ENCODE measurements at regions not wholly inside any gene's neighbourhood (a gene's known extent, or its start where the extent isn't known, plus 50 kb on each side); places are given as distances from the start of the nearest gene placed in this dataset.
A peak's percentile ranks its signal among the peaks of the same experiment; 100 is the strongest.

GRCh38 chr6:156280065-156280464 is 497.1 kb upstream of the ARID1B start:
- no peaks in the 10 kb centered on the region for H3K9me3 ChIP-seq (ENCODE audit: control insufficient read depth in 4 of 4, insufficient read depth in 3 of 4, low read length in 3 of 4)
- ATAC-seq (ENCODE audit: insufficient read depth, low FRiP score) = no peak
- DNase-seq = peak in 2 of 3 donors; percentile 24 to 65
- no peaks in the 10 kb centered on the region for H3K27me3 ChIP-seq (ENCODE audit: control insufficient read depth in 3 of 3, insufficient read depth in 3 of 3, low read length in 2 of 3)
- H3K36me3 ChIP-seq (ENCODE audit: control insufficient read depth in 4 of 4, insufficient read depth in 4 of 4, low read length in 4 of 4) = no peaks in the 10 kb centered on the region
- H3K9ac ChIP-seq (ENCODE audit: insufficient read depth in 1 of 2, low read length in 2 of 2) = no peak overlapping the region
- TF ChIP-seq CTCF (IDR thresholded peaks at IDR 0.05; ENCODE audit: control extremely low read depth, extremely low read depth) = no peak
- 26 to 39% methylated on average over 4 of the region's 4 CpGs for WGBS, 2 donors
- H3K4me3 ChIP-seq = no peak overlapping the region
- peaks cover 1 to 18% (median 10%) of the 10 kb centered on the region in 5 donors for H3K4me1 ChIP-seq (ENCODE audit: control insufficient read depth in 5 of 5, insufficient read depth in 5 of 5, low read length in 5 of 5)
- no peak overlapping the region for H3K27ac ChIP-seq (ENCODE audit: low read depth in 1 of 2, low read length in 1 of 2)

GRCh38 chr6:156279261-156279969 is 497.8 kb upstream of the ARID1B start:
- H3K27ac ChIP-seq (ENCODE audit: low read depth in 1 of 2, low read length in 1 of 2) = no peak overlapping the region
- no peaks in the 10 kb centered on the region for H3K27me3 ChIP-seq (ENCODE audit: control insufficient read depth in 3 of 3, insufficient read depth in 3 of 3, low read length in 2 of 3)
- H3K36me3 ChIP-seq (ENCODE audit: control insufficient read depth in 4 of 4, insufficient read depth in 4 of 4, low read length in 4 of 4) = no peaks in the 10 kb centered on the region
- ATAC-seq (ENCODE audit: insufficient read depth, low FRiP score) = no peak
- WGBS, 2 donors = 26 to 41% methylated on average over 3 of the region's 3 CpGs
- no peak for TF ChIP-seq CTCF (IDR thresholded peaks at IDR 0.05; ENCODE audit: control extremely low read depth, extremely low read depth)
- H3K4me1 ChIP-seq (ENCODE audit: control insufficient read depth in 5 of 5, insufficient read depth in 5 of 5, low read length in 5 of 5) = peaks cover 1 to 18% (median 10%) of the 10 kb centered on the region in 5 donors
- no peak overlapping the region for H3K4me3 ChIP-seq
- no peak overlapping the region for H3K9ac ChIP-seq (ENCODE audit: insufficient read depth in 1 of 2, low read length in 2 of 2)
- no peaks in the 10 kb centered on the region for H3K9me3 ChIP-seq (ENCODE audit: control insufficient read depth in 4 of 4, insufficient read depth in 3 of 4, low read length in 3 of 4)
- peak; percentile 62 to 96 (median 89) for DNase-seq

GRCh38 chr6:156273065-156273711 is 504.0 kb upstream of the ARID1B start:
- DNase-seq (no peak), ATAC-seq (ENCODE audit: insufficient read depth, low FRiP score) (no peak)
- TF ChIP-seq CTCF (IDR thresholded peaks at IDR 0.05; ENCODE audit: control extremely low read depth, extremely low read depth) = no peak
- no peak overlapping the region for H3K4me3 ChIP-seq
- no peaks in the 10 kb centered on the region for H3K36me3 ChIP-seq (ENCODE audit: control insufficient read depth in 4 of 4, insufficient read depth in 4 of 4, low read length in 4 of 4)
- H3K9ac ChIP-seq (ENCODE audit: insufficient read depth in 1 of 2, low read length in 2 of 2) = no peak overlapping the region
- no peaks in the 10 kb centered on the region for H3K27me3 ChIP-seq (ENCODE audit: control insufficient read depth in 3 of 3, insufficient read depth in 3 of 3, low read length in 2 of 3)
- no peak overlapping the region for H3K27ac ChIP-seq (ENCODE audit: low read depth in 1 of 2, low read length in 1 of 2)
- H3K4me1 ChIP-seq (ENCODE audit: control insufficient read depth in 5 of 5, insufficient read depth in 5 of 5, low read length in 5 of 5) = peaks cover 0 to 5% (median 0%) of the 10 kb centered on the region in 5 donors
- WGBS, 2 donors = 87 to 90% methylated on average over 6 of the region's 6 CpGs
- H3K9me3 ChIP-seq (ENCODE audit: control insufficient read depth in 4 of 4, insufficient read depth in 3 of 4, low read length in 3 of 4) = no peaks in the 10 kb centered on the region
